ENCODE measurements at regions not wholly inside any gene's neighbourhood (a gene's known extent, or its start where the extent isn't known, plus 50 kb on each side); places are given as distances from the start of the nearest gene placed in this dataset.

- TF ChIP-seq POLR2A (IDR thresholded peaks at IDR 0.05; ENCODE audit: low read depth, low read length) (no peak), POLR2AphosphoS5 (IDR thresholded peaks at IDR 0.05; ENCODE audit: low read depth, low read length) (no peak), TAF1 (IDR thresholded peaks at IDR 0.05; ENCODE audit: low read depth, low read length) (no peak)
These were observed 416.6 kb downstream of the TMX3 start for GRCh38 chr18:68298330-68298729.

Measured in GM12891 (cell line).